ENCODE measurements at regions not wholly inside any gene's neighbourhood (a gene's known extent, or its start where the extent isn't known, plus 50 kb on each side); places are given as distances from the start of the nearest gene placed in this dataset.
"Not testable (repeated sequence)": the region's sequence is repeated elsewhere in the genome, so short reads cannot be mapped to it uniquely, and the experiment has no call there.

DNA sequence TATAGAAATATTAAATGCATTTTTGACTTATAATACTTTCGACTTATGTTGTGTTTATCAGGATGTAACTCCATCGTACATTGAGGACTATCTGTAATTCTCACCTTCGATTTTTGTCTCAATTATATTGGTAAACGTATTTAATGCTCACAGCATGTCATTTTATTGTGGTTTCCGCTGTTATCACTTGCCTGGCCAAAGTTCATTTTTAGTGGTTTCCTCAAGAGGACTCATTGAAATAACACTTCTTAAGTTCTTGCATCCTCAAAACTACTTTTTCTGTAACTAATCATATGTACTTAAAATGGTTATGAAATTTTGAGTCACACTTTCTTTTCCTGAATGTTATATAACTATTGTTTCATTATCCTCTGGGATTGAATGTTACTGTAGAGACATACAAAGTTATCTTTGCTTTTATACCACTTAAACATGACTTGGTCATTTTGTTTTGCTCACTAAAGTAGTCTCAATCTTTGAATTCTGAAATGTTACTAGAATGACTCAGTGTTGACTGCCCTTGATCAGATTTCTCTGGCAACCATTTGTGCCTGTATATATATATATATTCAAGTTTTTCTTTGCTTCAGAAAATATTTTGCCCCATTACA lies 289.6 kb upstream of the PROX1 start:
- H3K23ac ChIP-seq (ENCODE audit: low read length): no peak overlapping the region
- H3K18ac ChIP-seq (ENCODE audit: low read length): no peak overlapping the region
- H3K4me2 ChIP-seq (ENCODE audit: low read length): no peak overlapping the region
- no peak overlapping the region for H3K4ac ChIP-seq (ENCODE audit: low read depth, low read length)
- no peak overlapping the region for H2AK5ac ChIP-seq (ENCODE audit: low read length)
- no peak overlapping the region for H2BK15ac ChIP-seq (replicated peaks; ENCODE audit: low read depth)
- H3K4me1 ChIP-seq (ENCODE audit: control insufficient read depth, low read depth, low read length): peaks cover 2% of the 10 kb centered on the region
- WGBS (ENCODE audit: extremely low coverage, insufficient coverage, low lambda C conversion rate): no CpG with 5 or more reads among the region's 5 CpGs
- DNase-seq: no peak
- no peak overlapping the region for H3K56ac ChIP-seq (ENCODE audit: low read length)
- no peak overlapping the region for H4K5ac ChIP-seq (ENCODE audit: low read length)
- no peak overlapping the region for H3K9ac ChIP-seq (ENCODE audit: low read length)
- H3K27ac ChIP-seq (ENCODE audit: low read depth, low read length): no peak overlapping the region
- H3K79me2 ChIP-seq (ENCODE audit: control insufficient read depth, insufficient read depth, low read length): no peaks in the 10 kb centered on the region
- no peak overlapping the region for H2BK120ac ChIP-seq (ENCODE audit: low read depth, low read length)
- no peaks in the 10 kb centered on the region for H3K36me3 ChIP-seq (ENCODE audit: control insufficient read depth, insufficient read depth, low read length)
- H4K8ac ChIP-seq (ENCODE audit: low read depth, low read length): no peak overlapping the region
- no peaks in the 10 kb centered on the region for H3K79me1 ChIP-seq (ENCODE audit: low read length)
- no peak overlapping the region for H2BK5ac ChIP-seq (ENCODE audit: low read length)
- H3K4me3 ChIP-seq (ENCODE audit: low read length): no peak overlapping the region
- no peaks in the 10 kb centered on the region for H3K27me3 ChIP-seq (ENCODE audit: insufficient read depth, low read length, poor library complexity)

- H2BK120ac ChIP-seq (ENCODE audit: low read depth, low read length): no peak overlapping the region
- no peak overlapping the region for H4K8ac ChIP-seq (ENCODE audit: low read depth, low read length)
- no peak overlapping the region for H3K9ac ChIP-seq (ENCODE audit: low read length)
- no peak overlapping the region for H2AK5ac ChIP-seq (ENCODE audit: low read length)
- H3K4me2 ChIP-seq (ENCODE audit: low read length): no peak overlapping the region
- H4K5ac ChIP-seq (ENCODE audit: low read length): no peak overlapping the region
- no peak overlapping the region for H3K27ac ChIP-seq (ENCODE audit: low read depth, low read length)
- no peaks in the 10 kb centered on the region for H3K4me1 ChIP-seq (ENCODE audit: control insufficient read depth, low read depth, low read length)
- no peak overlapping the region for H3K56ac ChIP-seq (ENCODE audit: low read length)
- no peak overlapping the region for H3K18ac ChIP-seq (ENCODE audit: low read length)
- H3K79me1 ChIP-seq (ENCODE audit: low read length): no peaks in the 10 kb centered on the region
- DNase-seq: no peak
- no peak overlapping the region for H3K23ac ChIP-seq (ENCODE audit: low read length)
- no peak overlapping the region for H2BK5ac ChIP-seq (ENCODE audit: low read length)
- H2BK15ac ChIP-seq (replicated peaks; ENCODE audit: low read depth): no peak overlapping the region
- no peaks in the 10 kb centered on the region for H3K27me3 ChIP-seq (ENCODE audit: insufficient read depth, low read length, poor library complexity)
- H3K4me3 ChIP-seq (ENCODE audit: low read length): no peak overlapping the region
- no peaks in the 10 kb centered on the region for H3K36me3 ChIP-seq (ENCODE audit: control insufficient read depth, insufficient read depth, low read length)
- no peak overlapping the region for H3K4ac ChIP-seq (ENCODE audit: low read depth, low read length)
- no peaks in the 10 kb centered on the region for H3K79me2 ChIP-seq (ENCODE audit: control insufficient read depth, insufficient read depth, low read length)
These were observed 285.1 kb upstream of the PROX1 start for GRCh38 chr1:213702703-213703102.

DNA sequence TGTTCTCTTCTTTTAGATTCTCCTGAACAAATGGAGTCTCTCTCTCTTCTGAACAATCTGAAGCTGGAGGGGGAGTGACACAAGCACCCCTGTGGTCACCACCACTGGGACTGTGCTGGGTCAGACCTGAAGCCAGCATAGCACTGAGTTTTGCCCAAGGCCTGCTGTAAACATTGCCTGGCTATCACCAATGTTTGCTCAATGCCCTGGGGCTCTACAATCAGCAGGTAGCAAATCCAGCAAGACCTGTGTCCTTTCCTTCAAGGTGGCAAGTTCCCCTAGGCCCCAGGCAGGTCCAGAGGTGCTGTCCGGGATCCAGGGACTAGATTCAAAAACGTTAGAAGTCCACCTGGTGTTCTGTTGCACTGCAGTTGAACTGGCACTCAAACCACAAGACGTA lies 282.8 kb upstream of the PROX1 start:
- no peak overlapping the region for H2BK120ac ChIP-seq (ENCODE audit: low read depth, low read length)
- no peak for DNase-seq
- no peak overlapping the region for H4K8ac ChIP-seq (ENCODE audit: low read depth, low read length)
- H3K56ac ChIP-seq (ENCODE audit: low read length): no peak overlapping the region
- H3K4me1 ChIP-seq (ENCODE audit: control insufficient read depth, low read depth, low read length): no peaks in the 10 kb centered on the region
- H3K18ac ChIP-seq (ENCODE audit: low read length): no peak overlapping the region
- H2BK5ac ChIP-seq (ENCODE audit: low read length): no peak overlapping the region
- no peak overlapping the region for H3K4me2 ChIP-seq (ENCODE audit: low read length)
- H3K9ac ChIP-seq (ENCODE audit: low read length): no peak overlapping the region
- no peaks in the 10 kb centered on the region for H3K36me3 ChIP-seq (ENCODE audit: control insufficient read depth, insufficient read depth, low read length)
- no peak overlapping the region for H4K5ac ChIP-seq (ENCODE audit: low read length)
- H3K4me3 ChIP-seq (ENCODE audit: low read length): no peak overlapping the region
- H2AK5ac ChIP-seq (ENCODE audit: low read length): no peak overlapping the region
- WGBS (ENCODE audit: extremely low coverage, insufficient coverage, low lambda C conversion rate): no CpG with 5 or more reads among the region's 3 CpGs
- H3K27ac ChIP-seq (ENCODE audit: low read depth, low read length): no peak overlapping the region
- H2BK15ac ChIP-seq (replicated peaks; ENCODE audit: low read depth): no peak overlapping the region
- no peak overlapping the region for H3K4ac ChIP-seq (ENCODE audit: low read depth, low read length)
- H3K79me2 ChIP-seq (ENCODE audit: control insufficient read depth, insufficient read depth, low read length): no peaks in the 10 kb centered on the region
- no peak overlapping the region for H3K23ac ChIP-seq (ENCODE audit: low read length)
- H3K79me1 ChIP-seq (ENCODE audit: low read length): no peaks in the 10 kb centered on the region
- no peaks in the 10 kb centered on the region for H3K27me3 ChIP-seq (ENCODE audit: insufficient read depth, low read length, poor library complexity)

GRCh38 chr1:213711833-213712490 lies 275.8 kb upstream of the PROX1 start:
- H2BK120ac ChIP-seq (ENCODE audit: low read depth, low read length); H2AK5ac ChIP-seq (ENCODE audit: low read length); H3K4me3 ChIP-seq (ENCODE audit: low read length); H4K8ac ChIP-seq (ENCODE audit: low read depth, low read length); H3K56ac ChIP-seq (ENCODE audit: low read length); H3K36me3 ChIP-seq (ENCODE audit: control insufficient read depth, insufficient read depth, low read length); H4K5ac ChIP-seq (ENCODE audit: low read length); H2BK5ac ChIP-seq (ENCODE audit: low read length); H3K79me1 ChIP-seq (ENCODE audit: low read length); H3K18ac ChIP-seq (ENCODE audit: low read length); H3K27me3 ChIP-seq (ENCODE audit: insufficient read depth, low read length, poor library complexity); H3K4me2 ChIP-seq (ENCODE audit: low read length); H3K4ac ChIP-seq (ENCODE audit: low read depth, low read length); H3K4me1 ChIP-seq (ENCODE audit: control insufficient read depth, low read depth, low read length); H2BK15ac ChIP-seq (replicated peaks; ENCODE audit: low read depth); DNase-seq; H3K9ac ChIP-seq (ENCODE audit: low read length); H3K27ac ChIP-seq (ENCODE audit: low read depth, low read length); H3K79me2 ChIP-seq (ENCODE audit: control insufficient read depth, insufficient read depth, low read length); H3K23ac ChIP-seq (ENCODE audit: low read length): not testable (repeated sequence)
- WGBS (ENCODE audit: extremely low coverage, insufficient coverage, low lambda C conversion rate): no CpG with 5 or more reads among the region's 7 CpGs

GRCh38 chr1:213714645-213715044 lies 273.1 kb upstream of the PROX1 start:
- no CpG with 5 or more reads among the region's 4 CpGs for WGBS (ENCODE audit: extremely low coverage, insufficient coverage, low lambda C conversion rate)
- no peak overlapping the region for H3K4ac ChIP-seq (ENCODE audit: low read depth, low read length)
- H3K4me2 ChIP-seq (ENCODE audit: low read length): no peak overlapping the region
- H3K79me2 ChIP-seq (ENCODE audit: control insufficient read depth, insufficient read depth, low read length): no peaks in the 10 kb centered on the region
- H3K4me1 ChIP-seq (ENCODE audit: control insufficient read depth, low read depth, low read length): no peaks in the 10 kb centered on the region
- H2BK120ac ChIP-seq (ENCODE audit: low read depth, low read length): no peak overlapping the region
- no peaks in the 10 kb centered on the region for H3K79me1 ChIP-seq (ENCODE audit: low read length)
- H3K4me3 ChIP-seq (ENCODE audit: low read length): no peak overlapping the region
- no peak overlapping the region for H3K18ac ChIP-seq (ENCODE audit: low read length)
- no peak overlapping the region for H2AK5ac ChIP-seq (ENCODE audit: low read length)
- no peak overlapping the region for H2BK15ac ChIP-seq (replicated peaks; ENCODE audit: low read depth)
- H3K23ac ChIP-seq (ENCODE audit: low read length): no peak overlapping the region
- H3K36me3 ChIP-seq (ENCODE audit: control insufficient read depth, insufficient read depth, low read length): no peaks in the 10 kb centered on the region
- H2BK5ac ChIP-seq (ENCODE audit: low read length): no peak overlapping the region
- H3K9ac ChIP-seq (ENCODE audit: low read length): no peak overlapping the region
- no peak overlapping the region for H3K27ac ChIP-seq (ENCODE audit: low read depth, low read length)
- H3K56ac ChIP-seq (ENCODE audit: low read length): no peak overlapping the region
- H4K8ac ChIP-seq (ENCODE audit: low read depth, low read length): no peak overlapping the region
- DNase-seq: peak; percentile 13
- no peaks in the 10 kb centered on the region for H3K27me3 ChIP-seq (ENCODE audit: insufficient read depth, low read length, poor library complexity)
- H4K5ac ChIP-seq (ENCODE audit: low read length): no peak overlapping the region

GRCh38 chr1:213715182-213715581 lies 272.6 kb upstream of the PROX1 start:
- Histone ChIP-seq H2BK120ac (ENCODE audit: low read depth, low read length) (no peak overlapping the region), H3K18ac (ENCODE audit: low read length) (no peak overlapping the region), H3K4me1 (ENCODE audit: control insufficient read depth, low read depth, low read length) (no peaks in the 10 kb centered on the region), H3K4ac (ENCODE audit: low read depth, low read length) (no peak overlapping the region), H3K27ac (ENCODE audit: low read depth, low read length) (no peak overlapping the region), H3K9ac (ENCODE audit: low read length) (no peak overlapping the region), H4K8ac (ENCODE audit: low read depth, low read length) (no peak overlapping the region), H3K4me3 (ENCODE audit: low read length) (no peak overlapping the region), H4K5ac (ENCODE audit: low read length) (no peak overlapping the region), H3K56ac (ENCODE audit: low read length) (no peak overlapping the region), H3K27me3 (ENCODE audit: insufficient read depth, low read length, poor library complexity) (no peaks in the 10 kb centered on the region), H3K4me2 (ENCODE audit: low read length) (no peak overlapping the region), H3K79me2 (ENCODE audit: control insufficient read depth, insufficient read depth, low read length) (no peaks in the 10 kb centered on the region), H3K36me3 (ENCODE audit: control insufficient read depth, insufficient read depth, low read length) (no peaks in the 10 kb centered on the region), H3K79me1 (ENCODE audit: low read length) (no peaks in the 10 kb centered on the region), H2AK5ac (ENCODE audit: low read length) (no peak overlapping the region), H3K23ac (ENCODE audit: low read length) (no peak overlapping the region), H2BK5ac (ENCODE audit: low read length) (no peak overlapping the region), H2BK15ac (replicated peaks; ENCODE audit: low read depth) (no peak overlapping the region)
- no peak for DNase-seq
- no CpG with 5 or more reads among the region's 1 CpG for WGBS (ENCODE audit: extremely low coverage, insufficient coverage, low lambda C conversion rate)

Data from mesendoderm (in vitro differentiated cells).